GM18870 (cell line): ENCODE measurements at regions not wholly inside any gene's neighbourhood (a gene's known extent, or its start where the extent isn't known, plus 50 kb on each side); places are given as distances from the start of the nearest gene placed in this dataset.
"Not testable (repeated sequence)": the region's sequence is repeated elsewhere in the genome, so short reads cannot be mapped to it uniquely, and the experiment has no call there.

Experiments
- ATAC-seq: cut with Tn5 transposase; IDR thresholded peaks from one replicate; pipeline ENCODE4 v1.9.1; 2021; ENCODE audit warnings: moderate library complexity; ENCODE audit not compliant: unreplicated experiment

DNA sequence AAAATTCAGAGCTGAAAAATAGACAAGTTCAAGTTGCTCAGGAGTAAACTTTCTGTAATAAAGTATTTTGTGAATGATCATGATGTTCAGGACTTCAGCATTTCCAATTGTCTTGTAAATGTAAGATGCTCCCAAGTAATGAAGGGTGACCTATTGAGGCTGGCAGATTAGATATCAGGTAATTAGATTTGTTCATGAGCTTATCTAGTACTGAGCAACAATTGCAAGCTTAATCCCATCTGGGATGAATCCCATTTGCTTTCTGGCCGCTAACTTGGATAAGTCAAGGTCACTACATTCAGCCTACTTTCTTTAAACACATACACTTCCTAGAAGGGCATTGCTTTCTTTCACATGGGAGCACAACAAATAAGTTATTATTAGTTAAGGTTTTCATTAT lies 82.4 kb upstream of the ITGB1 start:
- ATAC-seq: no peak

DNA sequence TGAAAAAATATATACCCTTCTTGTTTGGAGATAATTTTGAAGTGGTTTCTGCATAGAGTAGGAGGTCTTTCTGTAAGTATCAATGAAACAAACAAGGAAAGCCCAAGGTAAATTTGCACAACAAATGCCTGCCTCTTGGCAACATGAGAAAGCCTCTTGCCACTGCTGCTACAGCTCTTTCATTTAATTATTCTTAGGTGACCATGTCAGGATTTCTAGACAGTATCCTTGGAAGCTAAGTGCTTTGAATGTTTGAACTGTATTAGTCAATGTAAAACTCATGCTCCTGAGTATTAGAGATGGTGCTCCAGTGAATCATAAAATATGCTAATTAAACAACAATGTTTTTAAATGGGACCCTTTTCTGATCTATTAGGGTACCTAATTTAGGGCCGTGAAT lies 81.2 kb upstream of the ITGB1 start:
- no peak for ATAC-seq

DNA sequence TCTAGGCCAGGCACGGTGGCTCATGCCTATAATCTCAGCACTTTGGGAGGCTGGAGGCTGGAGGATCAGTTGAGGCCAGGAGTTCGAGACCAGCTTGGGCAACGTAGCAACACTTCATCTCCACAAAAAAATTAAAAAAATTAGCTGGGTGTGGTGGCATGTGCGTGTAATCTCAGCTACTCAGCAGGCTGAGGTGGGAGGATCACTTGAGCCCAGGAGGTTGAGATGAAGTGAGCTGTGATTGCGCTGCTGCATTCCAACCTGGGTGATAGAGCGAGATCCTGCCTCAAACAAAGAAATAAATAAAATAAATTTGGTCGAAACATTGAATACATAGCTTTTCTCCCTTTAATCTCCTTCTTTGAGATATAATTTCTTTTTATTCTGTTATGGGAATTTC lies 80.6 kb upstream of the ITGB1 start:
- no peak for ATAC-seq

GRCh38 chr10:33037726-33038125 lies 79.7 kb upstream of the ITGB1 start:
- no peak for ATAC-seq

- ATAC-seq: no peak
Observed at GRCh38 chr10:33036670-33037069, 78.6 kb upstream of the ITGB1 start.

DNA sequence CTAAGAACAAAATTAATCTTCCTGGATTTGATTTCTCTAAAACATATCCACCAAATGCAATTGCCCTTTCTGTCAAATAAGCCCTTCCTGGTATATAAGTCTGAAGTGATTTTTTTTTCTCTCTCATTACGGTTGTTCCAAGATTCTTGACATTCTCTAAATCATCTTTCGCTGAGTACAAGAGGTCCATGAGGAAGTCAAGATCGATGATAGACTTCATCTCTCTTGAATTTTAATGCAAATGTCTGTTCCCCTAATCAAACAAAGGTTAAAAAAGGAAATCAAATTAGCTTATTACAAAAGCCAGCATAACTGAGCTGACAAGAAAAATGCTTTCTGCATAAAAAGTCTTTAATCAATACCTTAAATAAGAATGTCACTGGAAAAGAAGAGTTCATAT lies 77.4 kb upstream of the ITGB1 start:
- ATAC-seq: no peak

DNA sequence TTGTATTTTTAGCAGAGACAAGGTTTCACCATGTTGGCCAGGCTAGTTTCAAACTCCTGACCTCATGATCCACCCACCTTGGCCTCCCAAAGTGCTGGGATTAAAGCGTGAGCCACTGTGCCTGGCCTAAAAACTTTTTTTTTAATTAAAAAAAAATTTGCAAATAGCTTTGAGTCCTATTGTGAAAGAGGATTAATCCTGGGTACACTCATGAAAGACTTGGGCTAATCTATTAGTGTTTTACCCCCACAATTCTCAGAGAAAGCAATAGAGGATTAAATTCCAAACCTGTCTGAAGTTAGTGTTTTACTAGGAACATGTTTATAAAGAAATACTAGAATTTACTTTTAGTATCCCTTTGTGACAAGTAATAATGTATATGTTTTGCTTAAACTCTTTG lies 76.9 kb upstream of the ITGB1 start:
- ATAC-seq: no peak

- ATAC-seq: no peak
Observed at GRCh38 chr10:33032654-33033151, 74.7 kb upstream of the ITGB1 start.

DNA sequence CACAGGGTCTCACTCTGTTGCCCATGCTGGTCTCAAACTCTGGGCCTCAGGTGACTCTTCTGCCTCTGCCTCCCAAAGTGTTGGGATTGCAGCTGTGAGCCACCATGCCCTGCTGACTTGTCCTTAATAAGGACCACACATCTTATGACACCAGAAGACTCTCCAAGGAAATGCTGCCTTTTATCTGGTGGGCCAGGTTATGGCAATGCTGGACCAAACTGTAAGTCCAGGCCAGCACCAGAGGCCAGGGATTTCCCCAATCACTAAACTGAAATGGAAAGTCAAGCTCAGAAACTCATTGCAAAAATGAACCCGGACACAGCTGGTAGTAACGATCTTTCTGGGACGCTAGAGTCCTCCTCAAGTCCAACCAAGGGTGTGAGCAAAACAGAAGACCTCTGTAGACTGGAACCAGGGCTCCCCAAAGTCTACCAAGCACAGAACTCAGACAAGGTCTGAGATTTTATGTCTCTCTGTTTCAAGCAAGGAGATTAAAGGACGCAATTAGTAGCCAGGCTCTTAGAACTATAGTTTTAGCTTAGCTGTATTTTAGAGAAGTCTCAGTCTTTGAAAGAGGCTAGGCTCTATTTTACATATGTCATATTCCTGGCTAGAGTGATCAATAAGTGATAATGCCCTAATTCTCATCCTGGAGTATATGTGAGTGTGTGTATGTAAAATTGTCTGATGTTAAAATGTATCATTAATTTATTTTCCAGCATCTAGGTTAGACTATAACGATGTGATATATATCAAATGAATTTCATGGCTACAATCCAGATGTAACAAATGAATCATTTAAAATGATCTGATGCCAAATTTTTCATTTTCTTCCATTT lies 74.0 kb upstream of the ITGB1 start:
- ATAC-seq: no peak

GRCh38 chr10:33031171-33031570 lies 73.1 kb upstream of the ITGB1 start:
- no peak for ATAC-seq

DNA sequence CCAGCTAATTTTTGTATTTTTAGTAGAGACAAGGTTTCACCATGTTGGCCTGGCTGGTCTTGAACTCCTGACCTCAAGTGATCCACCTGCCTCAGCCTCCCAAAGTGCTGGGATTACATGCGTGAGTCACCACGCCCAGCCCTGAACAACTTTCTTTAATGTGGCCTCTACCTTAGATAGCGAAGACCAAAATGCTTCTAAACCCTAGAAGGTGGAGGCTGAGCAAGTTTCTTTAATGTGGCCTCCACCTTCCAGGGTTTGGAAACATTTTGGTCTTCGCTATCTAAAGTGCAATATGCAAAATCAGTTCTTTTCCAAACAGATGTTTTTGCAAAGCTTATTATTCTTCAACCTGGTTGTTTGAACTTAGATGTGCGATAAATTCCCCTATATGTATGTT lies 70.5 kb upstream of the ITGB1 start:
- ATAC-seq: not testable (repeated sequence)

- ATAC-seq: no peak
Observed at GRCh38 chr10:33027088-33027487, 69.1 kb upstream of the ITGB1 start.

DNA sequence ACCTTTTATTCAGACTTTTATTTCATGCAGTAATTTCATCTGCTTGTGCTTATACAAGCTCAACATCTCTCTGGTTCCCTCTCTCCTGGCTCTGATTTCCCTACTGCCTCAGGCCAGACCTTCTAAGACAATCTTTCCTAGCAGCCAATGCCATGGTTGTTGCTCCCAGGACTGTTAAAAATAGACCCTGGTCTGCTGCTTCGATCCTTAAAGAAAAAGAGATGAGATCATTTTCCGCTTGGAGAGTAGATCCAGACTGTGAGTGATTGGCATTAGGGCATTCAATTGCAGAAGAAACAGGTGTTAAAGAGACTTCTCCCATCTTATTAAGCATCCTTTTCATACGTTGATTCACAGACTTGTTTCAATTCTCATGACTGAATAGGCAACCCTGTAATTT lies 68.4 kb upstream of the ITGB1 start:
- ATAC-seq: no peak

DNA sequence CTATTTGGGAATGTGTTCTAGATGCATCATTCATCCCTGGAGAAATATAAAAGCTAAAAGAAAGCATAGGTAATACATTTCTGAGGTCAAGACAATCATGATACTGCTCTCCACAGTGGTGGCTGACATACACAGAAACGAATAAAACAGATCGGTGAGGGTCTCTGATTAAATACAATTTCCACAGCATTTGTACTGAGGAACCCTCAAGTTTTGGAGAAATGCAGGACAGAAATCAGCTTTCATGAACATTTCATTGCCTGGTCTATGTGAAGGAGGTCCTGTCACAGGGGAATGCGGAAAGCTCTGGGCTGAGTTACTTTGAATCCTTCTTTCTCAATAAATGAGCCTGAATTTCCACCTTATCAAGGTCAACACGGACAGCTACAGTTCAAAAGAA lies 67.9 kb upstream of the ITGB1 start:
- ATAC-seq: no peak

- no peak for ATAC-seq
Observed at GRCh38 chr10:33025039-33025438, 67.0 kb upstream of the ITGB1 start.

DNA sequence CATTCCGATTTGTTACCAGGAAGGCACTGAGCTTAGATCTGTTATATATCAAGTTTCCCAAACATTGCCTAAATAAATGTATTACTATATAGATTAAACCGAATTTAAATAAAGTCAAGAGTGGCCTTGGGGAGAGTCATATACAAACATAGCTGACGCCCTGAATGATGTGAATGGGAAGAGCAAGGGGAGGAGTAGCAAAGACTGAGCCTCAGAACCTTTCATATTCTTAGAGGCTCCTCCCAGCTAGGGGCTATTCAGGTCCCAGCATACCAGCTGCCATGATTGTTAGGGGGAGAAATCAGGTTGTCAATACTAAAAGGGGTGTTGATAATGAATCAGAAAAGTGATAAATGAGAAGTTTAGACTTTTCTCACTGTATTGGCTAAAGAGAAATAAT lies 64.7 kb upstream of the ITGB1 start:
- no peak for ATAC-seq

DNA sequence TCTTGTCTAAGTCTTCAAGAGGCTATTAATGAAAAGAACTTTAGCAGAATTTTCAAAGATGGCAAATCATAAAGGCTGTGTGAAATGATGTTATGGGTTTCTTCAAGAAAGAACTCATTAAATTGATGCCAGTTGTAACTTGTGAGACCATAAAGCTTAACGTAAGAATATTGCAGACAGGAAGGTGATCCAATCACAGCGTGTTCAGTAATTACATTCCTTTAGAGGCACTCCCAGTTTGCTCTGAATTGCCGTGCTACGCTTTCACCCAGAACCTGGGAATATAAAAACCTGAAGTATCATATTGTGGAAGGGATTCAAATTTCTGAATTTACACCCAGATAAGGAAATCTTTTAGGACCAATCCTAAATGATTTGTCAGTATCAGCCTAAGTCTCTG lies 64.1 kb upstream of the ITGB1 start:
- no peak for ATAC-seq

- no peak for ATAC-seq
Observed at GRCh38 chr10:33016988-33017387, 59.0 kb upstream of the ITGB1 start.

DNA sequence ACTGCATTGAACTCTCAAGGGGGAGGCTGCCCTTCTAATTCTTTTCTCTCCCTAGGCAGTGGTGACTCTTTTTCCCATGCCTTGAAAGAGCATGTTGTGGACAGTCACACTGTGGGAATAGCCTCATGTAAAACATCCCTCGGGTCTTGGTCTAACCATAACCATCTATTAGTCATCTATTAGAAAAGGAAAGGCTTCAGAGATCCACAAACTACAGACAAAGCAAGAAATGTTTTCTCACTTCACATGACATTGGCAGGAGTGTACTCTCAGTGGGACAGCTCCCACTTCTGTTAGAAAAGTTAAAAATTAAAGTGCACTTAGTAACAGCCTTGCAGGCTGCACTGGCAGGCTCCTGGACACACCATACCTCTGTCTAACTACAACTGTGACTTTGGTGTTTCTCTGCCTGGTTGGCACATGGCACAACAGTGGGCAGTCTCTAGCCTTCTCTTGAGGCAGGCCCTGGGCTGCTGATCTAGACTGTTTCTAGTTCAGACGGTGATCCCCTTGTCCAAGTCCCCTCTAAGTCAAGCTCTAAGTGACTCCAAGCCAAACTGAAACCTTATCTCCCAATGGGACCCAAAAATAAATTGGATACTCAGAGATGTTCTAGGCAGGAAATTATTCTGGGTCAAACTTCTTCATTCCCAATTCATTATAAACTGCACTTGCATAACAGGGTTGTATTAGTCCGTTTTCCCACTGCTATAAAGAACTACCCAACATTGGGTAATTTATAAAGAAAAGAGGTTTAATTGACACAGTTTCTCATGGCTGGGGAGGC lies 57.9 kb upstream of the ITGB1 start:
- ATAC-seq: no peak

GRCh38 chr10:33013331-33013730 lies 55.3 kb upstream of the ITGB1 start:
- not testable (repeated sequence) for ATAC-seq

DNA sequence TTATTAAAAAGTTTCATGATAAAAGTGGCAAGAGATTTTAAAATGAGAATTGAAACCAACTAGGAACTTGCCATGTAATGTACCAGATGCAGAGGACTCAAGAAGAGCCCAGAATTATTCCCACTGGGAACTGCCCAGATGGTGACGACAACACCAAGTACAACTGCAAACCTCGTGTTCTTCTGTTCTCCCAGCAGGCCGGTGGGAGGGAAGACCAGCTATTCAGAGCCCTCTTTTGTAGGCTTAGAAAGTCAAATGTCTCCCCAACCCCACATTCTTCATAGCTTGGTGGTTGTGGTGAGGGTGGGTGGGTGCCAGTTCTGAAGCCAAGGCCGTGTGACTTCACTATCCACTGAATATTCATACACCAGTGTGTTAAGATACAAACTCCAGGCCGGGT lies 54.3 kb upstream of the ITGB1 start:
- ATAC-seq: no peak
